ENCODE measurements at regions not wholly inside any gene's neighbourhood (a gene's known extent, or its start where the extent isn't known, plus 50 kb on each side); places are given as distances from the start of the nearest gene placed in this dataset.

GRCh38 chr1:95561346-95561745, 327.3 kb downstream of the RWDD3 start:
- CTCF ChIA-PET = no interaction called here

DNA sequence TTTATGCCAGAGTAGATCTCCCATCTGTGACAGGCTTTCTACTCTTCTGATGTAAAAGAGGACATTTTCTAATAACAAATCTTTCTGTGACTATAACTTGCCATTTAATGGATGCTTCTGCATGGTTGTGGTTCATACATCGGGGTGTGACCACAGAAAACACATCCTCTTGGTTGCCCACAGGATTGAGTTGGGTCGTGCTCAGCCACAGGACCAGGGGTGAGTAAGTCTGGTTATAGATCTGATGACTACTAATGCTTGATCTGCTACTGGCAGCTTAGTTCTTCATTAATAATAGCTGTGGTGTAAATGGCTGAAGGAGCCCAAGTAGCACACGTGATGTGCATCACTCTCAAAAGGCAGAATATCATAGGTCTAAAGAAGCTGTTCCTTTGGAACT, 328.2 kb downstream of the RWDD3 start:
- ChIA-PET CTCF (no interaction called here), POLR2A (no interaction called here)
- no peak for DNase-seq (ENCODE audit: extremely low spot score)
- no peak for TF ChIP-seq CTCF (IDR thresholded peaks at IDR 0.05; ENCODE audit: control extremely low read depth, extremely low read depth, low read depth, missing control alignments)

More at GRCh38 chr1:95561346-95561745, 327.3 kb downstream of the RWDD3 start:
- no peak for TF ChIP-seq CTCF (IDR thresholded peaks at IDR 0.05; ENCODE audit: control extremely low read depth, extremely low read depth, low read depth, missing control alignments)
- DNase-seq (ENCODE audit: extremely low spot score) = no peak
- POLR2A ChIA-PET = no interaction called here

GRCh38 chr1:95572002-95572401, 338.0 kb downstream of the RWDD3 start:
- ChIA-PET CTCF (no interaction called here), POLR2A (no interaction called here)
- no peak for TF ChIP-seq CTCF (IDR thresholded peaks at IDR 0.05; ENCODE audit: control extremely low read depth, extremely low read depth, low read depth, missing control alignments)
- no peak for DNase-seq (ENCODE audit: extremely low spot score)

GRCh38 chr1:95572962-95573361, 339.0 kb downstream of the RWDD3 start:
- ChIA-PET CTCF (no interaction called here), POLR2A (no interaction called here)
- TF ChIP-seq CTCF (IDR thresholded peaks at IDR 0.05; ENCODE audit: control extremely low read depth, extremely low read depth, low read depth, missing control alignments) = no peak
- DNase-seq (ENCODE audit: extremely low spot score) = no peak

GRCh38 chr1:95575291-95575690, 341.3 kb downstream of the RWDD3 start:
- DNase-seq (ENCODE audit: extremely low spot score) = no peak
- no peak for TF ChIP-seq CTCF (IDR thresholded peaks at IDR 0.05; ENCODE audit: control extremely low read depth, extremely low read depth, low read depth, missing control alignments)
- ChIA-PET POLR2A (no interaction called here), CTCF (no interaction called here)

- ChIA-PET CTCF (no interaction called here), POLR2A (no interaction called here)
- no peak for DNase-seq (ENCODE audit: extremely low spot score)
- no peak for TF ChIP-seq CTCF (IDR thresholded peaks at IDR 0.05; ENCODE audit: control extremely low read depth, extremely low read depth, low read depth, missing control alignments)
These were observed 344.5 kb downstream of the RWDD3 start for GRCh38 chr1:95578462-95578861.

GRCh38 chr1:95582191-95582590, 348.2 kb downstream of the RWDD3 start:
- DNase-seq (ENCODE audit: extremely low spot score) = no peak
- POLR2A ChIA-PET = no interaction called here
- CTCF ChIA-PET = no interaction called here
- TF ChIP-seq CTCF (IDR thresholded peaks at IDR 0.05; ENCODE audit: control extremely low read depth, extremely low read depth, low read depth, missing control alignments) = no peak

Measured in GM10248 (cell line).